Bronchial epithelial cell (primary cell): ENCODE measurements at regions not wholly inside any gene's neighbourhood (a gene's known extent, or its start where the extent isn't known, plus 50 kb on each side); places are given as distances from the start of the nearest gene placed in this dataset.

Experiments
- DNase-seq: peaks from one replicate; pipeline ENCODE4 v3.0.0-alpha.2; 2010; ENCODE audit warnings: low read depth
- FAIRE-seq: peaks from 2 replicates; lab custom pipeline; 2011; peaks lifted over from hg19 to GRCh38; lab: Jason Lieb, UNC
- H3K27me3 ChIP-seq: 2 replicates; pipeline ENCODE4 v1.5.1; 2011; ENCODE audit warnings: low read length; ENCODE audit not compliant: control insufficient read depth, insufficient read depth
- H3K36me3 ChIP-seq: 2 replicates; pipeline ENCODE4 v1.5.1; 2011; ENCODE audit warnings: low read length; ENCODE audit not compliant: control insufficient read depth, insufficient read depth
- H3K4me3 ChIP-seq: 2 replicates; pipeline ENCODE4 v1.5.1; 2011; ENCODE audit warnings: mild to moderate bottlenecking, low read depth, low read length, control low read depth
- TF ChIP-seq, protein P1 (sequence below): IDR thresholded peaks from 2 replicates; pipeline ENCODE4 v1.5.1; 2011; ENCODE audit warnings: mild to moderate bottlenecking, moderate library complexity, low read length, control low read depth, inconsistent platforms; ENCODE audit not compliant: insufficient read depth, severe bottlenecking

DNA sequence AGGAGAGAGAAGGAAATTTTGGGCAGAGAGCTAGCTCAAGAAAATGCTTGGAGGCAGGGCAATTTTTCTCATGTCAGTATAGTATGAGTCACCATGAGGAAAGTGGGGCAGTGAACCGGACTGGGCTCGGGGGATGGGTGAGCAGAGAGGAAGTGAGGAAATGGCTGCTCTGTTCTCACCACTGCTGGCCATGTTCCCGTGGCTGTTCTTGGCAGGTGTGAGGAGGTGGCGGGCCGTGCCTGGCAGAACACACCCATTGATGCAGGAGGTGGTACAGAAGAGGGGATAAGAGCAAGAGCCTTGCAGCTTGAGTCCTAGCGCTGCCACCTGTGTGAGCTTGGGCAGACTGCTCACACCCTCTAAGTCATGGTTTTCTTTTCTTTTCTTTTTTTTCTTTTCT is 304.4 kb upstream of the LYZL1 start:
- H3K36me3 ChIP-seq, result no peaks in the 10 kb centered on the region
- no peaks in the 10 kb centered on the region for H3K27me3 ChIP-seq
- FAIRE-seq (peak; percentile 91), DNase-seq (peak; percentile 91)
- TF ChIP-seq, protein P1, sequence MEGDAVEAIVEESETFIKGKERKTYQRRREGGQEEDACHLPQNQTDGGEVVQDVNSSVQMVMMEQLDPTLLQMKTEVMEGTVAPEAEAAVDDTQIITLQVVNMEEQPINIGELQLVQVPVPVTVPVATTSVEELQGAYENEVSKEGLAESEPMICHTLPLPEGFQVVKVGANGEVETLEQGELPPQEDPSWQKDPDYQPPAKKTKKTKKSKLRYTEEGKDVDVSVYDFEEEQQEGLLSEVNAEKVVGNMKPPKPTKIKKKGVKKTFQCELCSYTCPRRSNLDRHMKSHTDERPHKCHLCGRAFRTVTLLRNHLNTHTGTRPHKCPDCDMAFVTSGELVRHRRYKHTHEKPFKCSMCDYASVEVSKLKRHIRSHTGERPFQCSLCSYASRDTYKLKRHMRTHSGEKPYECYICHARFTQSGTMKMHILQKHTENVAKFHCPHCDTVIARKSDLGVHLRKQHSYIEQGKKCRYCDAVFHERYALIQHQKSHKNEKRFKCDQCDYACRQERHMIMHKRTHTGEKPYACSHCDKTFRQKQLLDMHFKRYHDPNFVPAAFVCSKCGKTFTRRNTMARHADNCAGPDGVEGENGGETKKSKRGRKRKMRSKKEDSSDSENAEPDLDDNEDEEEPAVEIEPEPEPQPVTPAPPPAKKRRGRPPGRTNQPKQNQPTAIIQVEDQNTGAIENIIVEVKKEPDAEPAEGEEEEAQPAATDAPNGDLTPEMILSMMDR, result no peak
- H3K4me3 ChIP-seq, result no peak overlapping the region

- Histone ChIP-seq H3K27me3 (no peaks in the 10 kb centered on the region), H3K4me3 (no peak overlapping the region), H3K36me3 (no peaks in the 10 kb centered on the region)
- TF ChIP-seq, protein P1, result no peak
- DNase-seq, result no peak
- no peak for FAIRE-seq
Measured at GRCh38 chr10:28985137-28985885, 303.6 kb upstream of the LYZL1 start.

DNA sequence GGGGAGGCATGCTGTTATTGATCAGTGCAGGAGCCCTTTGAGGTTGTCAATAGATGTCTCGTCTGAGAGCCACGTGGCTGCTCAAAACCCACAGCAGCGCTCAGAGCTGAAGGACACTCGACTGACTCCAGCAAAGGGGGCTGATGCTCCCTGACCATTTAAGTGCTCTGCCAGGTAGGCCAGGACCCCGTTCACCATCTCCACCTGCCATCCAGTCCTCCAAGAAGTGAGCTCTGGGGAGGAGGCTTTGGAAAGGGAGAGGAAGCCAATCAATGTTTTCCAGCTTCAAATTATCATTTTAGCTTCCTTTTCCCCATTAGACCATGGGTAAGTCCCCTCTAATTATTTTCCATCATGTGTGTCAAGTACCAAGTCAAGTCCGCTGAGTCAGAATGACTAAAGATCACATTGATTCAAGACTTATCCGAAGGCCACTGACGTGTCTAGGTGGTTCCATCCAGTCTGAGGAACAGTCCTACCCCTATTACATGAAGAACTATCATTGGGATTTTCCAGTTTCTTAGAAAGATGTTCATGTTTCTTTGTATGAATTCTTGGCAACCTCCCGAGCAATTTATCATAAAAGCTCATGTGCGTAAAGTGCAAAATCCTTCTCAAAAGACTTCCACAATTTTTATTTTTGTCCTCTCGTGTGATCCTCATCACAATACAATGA is 302.6 kb upstream of the LYZL1 start:
- Histone ChIP-seq H3K4me3 (no peak overlapping the region), H3K36me3 (no peaks in the 10 kb centered on the region), H3K27me3 (no peaks in the 10 kb centered on the region)
- DNase-seq, result peak; percentile 80
- TF ChIP-seq, protein P1, result no peak
- no peak for FAIRE-seq

DNA sequence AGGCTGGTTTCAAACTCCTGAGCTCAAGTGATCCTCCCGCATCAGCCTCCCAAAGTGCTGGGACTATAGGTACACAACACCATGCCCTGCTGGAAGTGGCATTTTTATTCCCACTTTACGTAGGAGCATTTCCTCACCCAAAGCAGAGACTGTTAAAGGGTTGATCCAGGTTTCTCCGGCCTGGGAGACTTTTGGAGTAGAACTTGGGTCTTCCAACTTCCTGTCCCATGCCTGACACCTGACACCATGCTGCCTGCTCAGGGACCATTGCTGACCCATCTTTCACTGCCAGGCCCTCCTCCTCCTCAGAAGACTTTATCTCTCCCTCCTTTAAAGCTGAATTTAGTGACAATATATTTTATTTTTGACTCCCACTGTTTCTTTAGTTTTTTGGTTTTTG is 302.0 kb upstream of the LYZL1 start:
- TF ChIP-seq, protein P1, result no peak
- Histone ChIP-seq H3K4me3 (no peak overlapping the region), H3K27me3 (no peaks in the 10 kb centered on the region), H3K36me3 (no peaks in the 10 kb centered on the region)
- FAIRE-seq (no peak), DNase-seq (no peak)

- H3K36me3 ChIP-seq, result no peaks in the 10 kb centered on the region
- no peak overlapping the region for H3K4me3 ChIP-seq
- no peak for FAIRE-seq
Measured at GRCh38 chr10:28987555-28988320, 301.1 kb upstream of the LYZL1 start.

More at GRCh38 chr10:28987555-28988320, 301.1 kb upstream of the LYZL1 start:
- no peaks in the 10 kb centered on the region for H3K27me3 ChIP-seq
- TF ChIP-seq, protein P1, result no peak
- DNase-seq, result no peak
